Fibroblast of peridontal ligament (primary cell): ENCODE measurements at regions not wholly inside any gene's neighbourhood (a gene's known extent, or its start where the extent isn't known, plus 50 kb on each side); places are given as distances from the start of the nearest gene placed in this dataset.

ENCODE experiments used
- DNase-seq: peaks from one replicate; pipeline ENCODE4 v3.0.0-alpha.2; 2010; ENCODE audit errors: extremely low read depth

GRCh38 chr6:139588734-139589593 is 214.5 kb upstream of the CITED2 start:
- peak; percentile 94 for DNase-seq

DNA sequence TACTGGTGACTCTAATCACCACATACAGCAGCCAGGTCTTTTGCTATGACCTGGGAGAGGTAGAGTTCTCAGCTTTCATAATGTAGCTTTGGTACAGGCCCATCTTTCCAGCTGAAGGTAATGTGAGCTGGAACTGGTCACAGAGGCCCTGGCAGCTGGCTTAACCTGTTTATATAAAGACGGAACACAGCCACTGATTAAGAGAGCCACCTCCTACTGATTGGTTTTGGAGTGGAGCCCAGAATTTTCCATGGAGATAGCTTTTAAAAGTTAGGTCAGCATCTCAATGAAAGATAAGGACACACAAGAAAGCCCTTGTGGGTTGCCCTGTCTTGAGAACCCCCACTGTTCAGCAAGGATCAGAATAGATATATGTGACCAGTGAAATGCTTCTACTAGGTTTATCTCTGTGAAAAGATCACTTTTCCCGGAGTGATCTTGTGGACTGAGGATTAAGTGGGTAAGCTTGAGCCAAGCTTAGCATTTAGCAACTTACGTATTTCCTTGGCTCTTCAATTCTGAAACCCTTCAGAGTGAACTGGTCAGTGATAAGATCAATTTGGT is 213.7 kb upstream of the CITED2 start:
- peak; percentile 79 for DNase-seq

DNA sequence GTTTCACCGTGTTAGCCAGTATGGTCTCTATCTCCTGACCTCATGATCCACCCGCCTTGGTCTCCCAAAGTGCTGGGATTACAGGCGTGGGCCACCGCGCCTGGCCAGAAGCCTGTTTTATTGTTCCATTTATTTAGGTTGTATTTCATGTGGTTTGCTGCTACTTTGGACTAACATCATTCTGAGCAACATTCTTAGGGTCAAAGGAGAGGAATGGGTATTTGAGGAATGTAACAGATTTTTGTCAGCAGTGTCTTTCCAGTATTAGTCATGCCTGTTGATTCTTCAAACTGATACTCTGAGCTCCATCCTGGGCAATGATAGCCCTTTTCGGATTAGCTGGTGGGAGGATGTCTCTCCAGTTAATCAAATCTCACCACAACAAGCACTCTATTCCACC is 213.0 kb upstream of the CITED2 start:
- peak; percentile 95 for DNase-seq

DNA sequence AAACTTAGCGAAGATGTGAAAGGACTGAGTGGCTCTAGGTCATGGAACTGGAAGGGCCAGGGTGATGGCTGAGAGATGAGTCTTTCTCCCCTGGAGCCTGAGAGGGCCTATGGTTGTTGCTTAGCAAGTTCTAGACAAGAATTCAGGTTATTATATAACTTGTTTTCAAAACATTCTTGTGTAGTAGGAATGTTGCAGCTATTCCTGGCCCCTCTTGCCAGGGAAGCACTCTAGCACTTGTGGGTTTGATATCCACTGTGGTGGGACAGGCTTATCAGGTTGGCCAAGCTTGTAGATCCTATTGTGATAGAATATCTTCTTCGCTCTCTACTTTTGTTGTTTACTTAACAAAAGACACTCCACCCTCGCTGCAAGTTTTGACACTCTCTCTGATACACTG is 211.8 kb upstream of the CITED2 start:
- no peak for DNase-seq

- no peak for DNase-seq
Observed at GRCh38 chr6:139584599-139584998, 210.2 kb upstream of the CITED2 start.

- DNase-seq: no peak
Observed at GRCh38 chr6:139583420-139583819, 209.0 kb upstream of the CITED2 start.

DNA sequence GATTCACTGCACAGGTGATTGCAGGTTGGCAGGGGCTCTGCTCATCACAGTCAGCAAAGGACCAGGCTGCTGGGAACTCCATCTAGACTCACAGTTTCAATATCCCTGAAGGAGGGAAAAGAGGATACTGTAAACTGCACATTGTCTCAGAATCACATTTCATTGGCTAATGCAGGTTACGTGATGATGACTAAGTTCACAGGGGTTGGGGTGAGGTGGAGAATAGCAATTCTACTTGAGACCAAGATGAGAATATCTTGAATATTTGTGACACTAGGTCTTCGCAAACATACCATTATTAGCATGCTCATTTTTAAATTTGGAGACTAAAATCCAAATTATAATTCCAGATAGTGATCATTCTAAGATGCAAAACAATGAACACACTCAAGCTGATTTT is 208.5 kb upstream of the CITED2 start:
- DNase-seq: no peak

GRCh38 chr6:139581485-139581865 is 207.0 kb upstream of the CITED2 start:
- no peak for DNase-seq

GRCh38 chr6:139580592-139581484 is 206.4 kb upstream of the CITED2 start:
- no peak for DNase-seq

GRCh38 chr6:139577763-139578604 is 203.5 kb upstream of the CITED2 start:
- peak; percentile 96 for DNase-seq

DNA sequence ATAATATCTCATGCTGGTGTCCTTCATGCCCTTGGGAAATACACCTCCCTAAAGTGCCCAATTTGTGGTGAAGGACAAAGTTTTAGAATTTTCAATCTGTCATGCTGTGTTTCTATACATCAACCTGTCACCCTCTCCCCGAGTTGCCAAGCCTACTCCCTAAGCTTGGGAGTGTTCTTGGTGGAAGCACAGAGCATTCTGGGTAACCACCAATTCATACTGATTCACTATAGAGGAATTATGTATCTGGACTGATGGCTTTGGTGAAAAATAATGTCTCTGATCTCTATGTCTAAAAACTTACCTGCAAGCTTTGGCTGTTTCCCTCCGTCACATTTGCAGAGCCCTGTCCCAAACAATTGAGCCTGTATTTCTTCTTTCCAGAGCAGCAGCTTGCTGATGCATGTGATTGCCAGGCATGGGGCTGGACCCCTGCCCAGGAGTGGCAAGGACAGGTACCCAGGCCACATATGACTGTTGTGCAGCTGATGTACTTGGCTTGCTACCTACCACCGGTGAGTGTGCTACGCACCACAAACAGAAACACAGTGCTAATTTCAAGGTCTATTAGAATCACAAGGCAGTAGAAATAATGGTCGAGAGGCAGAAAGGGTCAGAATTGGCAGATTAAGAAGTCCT is 202.8 kb upstream of the CITED2 start:
- DNase-seq: no peak

DNA sequence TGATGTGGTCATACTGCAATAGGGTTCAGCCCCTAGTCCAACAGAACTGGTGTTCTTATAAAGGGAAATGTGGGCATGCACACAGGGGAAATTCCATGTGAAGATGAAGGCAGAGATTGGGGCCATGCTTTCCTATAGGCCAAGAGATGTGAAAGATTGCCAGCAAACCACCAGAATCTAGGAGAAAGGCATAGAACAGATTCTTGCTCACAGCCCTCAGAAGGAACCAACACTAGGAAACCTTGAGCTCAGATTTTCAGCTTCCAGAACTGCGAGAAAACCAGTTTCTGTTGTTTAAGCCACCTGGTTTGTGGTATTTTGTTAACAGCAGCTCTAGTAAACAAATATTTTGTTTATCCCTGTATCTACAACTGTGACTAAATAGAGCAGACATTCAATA is 197.6 kb upstream of the CITED2 start:
- no peak for DNase-seq

DNA sequence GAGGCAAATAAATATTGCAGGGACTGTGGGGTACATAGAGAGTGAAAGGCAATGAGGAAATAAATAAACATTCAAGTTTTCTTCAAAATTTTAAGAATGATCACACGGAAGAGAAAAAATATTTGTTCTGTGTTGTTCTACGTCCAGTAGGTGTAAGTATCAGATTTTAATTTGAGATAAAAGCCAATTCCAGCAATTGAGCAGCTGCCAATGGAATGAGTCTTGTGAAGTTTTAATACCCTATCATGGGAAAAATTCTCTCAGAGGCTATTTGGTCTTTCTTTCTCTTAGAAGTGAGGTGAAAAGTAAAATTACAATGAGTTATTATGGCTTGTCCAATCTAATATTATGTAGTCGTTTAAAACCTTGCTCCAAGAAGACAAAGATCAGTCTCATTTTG is 195.7 kb upstream of the CITED2 start:
- no peak for DNase-seq

- DNase-seq: peak; percentile 39
Observed at GRCh38 chr6:139569566-139569965, 195.1 kb upstream of the CITED2 start.

DNA sequence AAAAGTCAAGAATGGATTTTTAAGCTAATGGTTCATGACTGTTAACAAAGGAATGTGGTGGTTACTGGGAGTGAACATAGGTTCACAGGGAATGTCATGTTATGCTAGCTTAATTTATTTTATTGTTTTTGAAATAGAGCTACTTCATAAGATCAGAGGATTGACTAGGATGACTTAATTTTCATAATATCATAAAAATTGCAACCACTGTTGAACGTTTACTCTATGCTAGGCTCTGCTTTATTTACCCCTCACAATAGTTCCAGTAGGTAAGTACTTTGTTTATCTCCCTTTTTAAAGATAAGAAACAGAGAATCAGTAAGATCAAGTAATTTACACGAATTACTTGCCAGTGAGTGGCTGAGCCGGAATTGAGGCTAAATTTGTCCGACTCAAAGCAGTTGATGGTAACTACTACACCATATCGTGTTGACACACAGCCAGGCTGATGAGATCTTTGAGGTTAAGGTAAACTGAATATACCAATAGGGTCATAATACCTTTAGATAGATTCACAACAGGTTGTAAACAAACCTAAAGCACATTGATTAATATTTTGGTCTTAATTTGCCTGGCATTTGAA is 194.6 kb upstream of the CITED2 start:
- peak; percentile 83 for DNase-seq

DNA sequence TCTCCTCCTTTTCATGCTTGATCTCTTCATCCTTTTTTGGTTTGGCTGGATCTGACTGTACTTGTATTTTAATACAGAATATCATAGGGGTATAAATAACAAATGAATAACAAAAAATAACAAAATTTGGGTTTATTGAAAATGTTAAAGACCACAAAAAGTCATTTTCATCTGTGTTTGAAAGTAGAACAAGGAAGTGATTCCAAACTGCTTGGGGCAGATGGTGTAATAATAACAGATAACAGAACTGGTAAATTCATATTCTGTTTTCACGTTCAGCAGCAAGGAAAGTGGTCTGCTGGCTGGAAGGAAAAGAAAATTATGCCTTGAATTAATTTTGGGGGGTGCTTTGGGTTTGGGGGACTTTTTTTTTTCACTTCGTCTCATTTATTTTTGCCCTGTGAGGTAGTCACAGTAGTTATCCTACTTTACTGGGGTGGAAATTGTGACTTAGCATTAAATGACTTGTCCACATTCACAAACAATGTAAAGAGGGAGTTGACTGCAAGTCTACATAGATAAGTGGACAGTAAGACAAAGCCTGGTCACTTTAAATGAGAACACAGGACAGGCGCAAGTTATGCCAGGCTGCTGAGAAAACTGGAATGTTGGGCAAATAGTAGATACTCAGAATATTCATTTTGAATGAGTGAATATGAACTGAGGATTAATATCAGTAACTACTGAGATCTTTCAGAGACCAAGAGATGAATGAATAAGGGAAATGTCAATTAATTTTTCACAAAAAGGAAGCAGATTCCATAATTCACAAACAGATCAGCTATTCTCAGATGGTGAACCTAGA is 193.9 kb upstream of the CITED2 start:
- DNase-seq: no peak

GRCh38 chr6:139567095-139567494 is 192.6 kb upstream of the CITED2 start:
- DNase-seq: no peak

DNA sequence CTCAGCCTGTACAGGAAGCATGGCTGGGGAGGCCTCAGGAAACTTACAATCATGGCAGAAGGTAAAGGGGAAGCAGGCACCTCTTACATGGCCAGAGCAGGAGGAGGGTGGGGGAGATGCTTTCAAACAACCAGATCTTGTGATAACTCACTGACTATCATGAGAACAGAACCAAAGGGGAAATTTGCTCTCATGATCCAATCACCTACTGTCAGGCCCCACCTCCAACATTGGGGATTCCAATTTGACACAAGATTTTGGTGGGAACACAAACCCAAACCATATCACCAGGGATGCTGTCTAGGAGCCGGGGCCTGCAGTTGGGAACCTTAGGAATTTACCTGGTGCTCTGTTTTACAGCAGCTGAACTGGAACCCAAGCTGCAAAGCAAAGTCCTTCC is 191.1 kb upstream of the CITED2 start:
- no peak for DNase-seq

DNA sequence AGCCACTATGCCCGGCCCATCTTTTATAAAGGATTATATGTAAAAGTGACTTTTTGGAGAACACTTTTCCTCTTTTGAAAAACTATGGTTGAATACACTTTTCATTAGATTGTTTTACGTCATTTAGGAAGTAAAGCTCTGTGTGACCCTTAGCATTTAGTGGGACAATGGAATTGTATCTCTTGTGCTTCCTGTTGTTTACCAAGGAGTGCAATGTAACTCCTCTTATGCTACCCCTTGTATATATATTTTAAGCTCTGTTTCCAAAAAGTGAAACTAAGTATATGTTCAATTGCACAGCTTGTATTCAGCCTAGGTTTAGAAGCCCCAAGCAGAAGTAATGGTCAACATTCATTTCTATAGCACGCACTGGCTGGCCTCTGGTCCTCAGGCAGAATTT is 183.1 kb upstream of the CITED2 start:
- no peak for DNase-seq

GRCh38 chr6:139556532-139556931 is 182.1 kb upstream of the CITED2 start:
- no peak for DNase-seq
